Gastroesophageal sphincter (tissue), 4 donors: ENCODE measurements at regions not wholly inside any gene's neighbourhood (a gene's known extent, or its start where the extent isn't known, plus 50 kb on each side); places are given as distances from the start of the nearest gene placed in this dataset.

Experiments
- ATAC-seq: fragments of 150-250 bp; one replicate; pipeline ENCODE4 v1.9.1; 2016; ENCODE audit warnings: mild to moderate bottlenecking, moderate library complexity
- H3K27ac ChIP-seq, 4 donors: fragments of 200-600 bp; sonication (generic) in 3 of 4; 1 replicate in 3 of 4; 2 replicates in 1 of 4; pipeline ENCODE4 v1.5.1; 2016 to 2019
- H3K27me3 ChIP-seq: fragments of 200-600 bp; sonication (generic); one replicate; pipeline ENCODE4 v1.5.1; 2019
- H3K36me3 ChIP-seq, 2 donors: fragments of 200-600 bp; sonication (generic); one replicate each; pipeline ENCODE4 v1.5.1; 2019; ENCODE audit warnings: control low read depth in 1 of 2
- H3K4me1 ChIP-seq, 3 donors: fragments of 200-600 bp; sonication (generic); 1 replicate in 2 of 3; 2 replicates in 1 of 3; pipeline ENCODE4 v1.5.1; 2016 to 2019; ENCODE audit warnings: control low read depth in 2 of 3
- H3K4me3 ChIP-seq, 2 donors: fragments of 200-600 bp; sonication (generic); one replicate each; pipeline ENCODE4 v1.5.1; 2019; ENCODE audit warnings: mild to moderate bottlenecking in 1 of 2, moderate library complexity in 1 of 2
- H3K9me3 ChIP-seq, 3 donors: fragments of 200-600 bp; sonication (generic); one replicate each; pipeline ENCODE4 v1.5.1; 2017 to 2019; ENCODE audit warnings: control low read depth in 2 of 3
- EP300 ChIP-seq: sonication (generic); formaldehyde crosslinking; IDR thresholded peaks from one replicate; pipeline ENCODE4 v1.6.1; 2017; ENCODE audit warnings: antibody characterized with exemption, mild to moderate bottlenecking
- POLR2A ChIP-seq, 2 donors: fragments of 450-650 bp; IDR thresholded peaks; one replicate each; pipeline ENCODE4 v1.6.1; 2017; ENCODE audit warnings: antibody characterized with exemption in 2 of 2, mild to moderate bottlenecking in 2 of 2, moderate library complexity in 1 of 2
- POLR2AphosphoS5 ChIP-seq: sonication (generic); formaldehyde crosslinking; IDR thresholded peaks from one replicate; pipeline ENCODE4 v1.6.1; 2017; ENCODE audit warnings: antibody characterized with exemption
- WGBS, 2 donors: methylation state at CpG; one replicate each; pipeline ENCODE4 v1.1.5; 2018; ENCODE audit warnings: low coverage in 1 of 2; 5-methylcytosine and 5-hydroxymethylcytosine counted together
- TF ChIP-seq, protein P1 (sequence below), 4 experiments: fragments of 200-600 bp in 2 of 4; fragments of 450-650 bp in 2 of 4; sonication (generic) in 1 of 4; IDR thresholded peaks; one replicate each; pipeline ENCODE4 v1.5.1; 2017 to 2019; ENCODE audit warnings: antibody characterized with exemption in 4 of 4, mild to moderate bottlenecking in 2 of 4, moderate library complexity in 2 of 4

DNA sequence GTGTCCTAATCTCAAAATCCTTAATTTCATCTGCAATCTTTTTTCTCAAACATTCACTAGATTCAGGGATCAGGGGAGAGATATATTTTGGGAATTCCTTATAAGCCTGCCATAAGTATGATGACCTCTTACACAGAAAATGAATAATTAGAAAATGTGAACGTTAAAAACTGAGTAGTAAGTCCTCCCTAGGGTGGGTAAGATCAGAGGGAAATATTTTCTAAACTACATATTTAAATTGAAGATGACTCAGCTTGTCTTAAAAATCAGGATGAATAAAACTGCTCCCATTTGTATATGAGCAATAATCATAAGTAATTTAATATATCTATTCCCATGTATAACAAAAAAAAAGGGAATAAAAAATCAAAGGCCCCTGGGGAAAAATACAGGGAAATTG is 935.5 kb downstream of the TMTC2 start:
- no peak for TF ChIP-seq POLR2A (IDR thresholded peaks at IDR 0.05)
- TF ChIP-seq, protein P1, sequence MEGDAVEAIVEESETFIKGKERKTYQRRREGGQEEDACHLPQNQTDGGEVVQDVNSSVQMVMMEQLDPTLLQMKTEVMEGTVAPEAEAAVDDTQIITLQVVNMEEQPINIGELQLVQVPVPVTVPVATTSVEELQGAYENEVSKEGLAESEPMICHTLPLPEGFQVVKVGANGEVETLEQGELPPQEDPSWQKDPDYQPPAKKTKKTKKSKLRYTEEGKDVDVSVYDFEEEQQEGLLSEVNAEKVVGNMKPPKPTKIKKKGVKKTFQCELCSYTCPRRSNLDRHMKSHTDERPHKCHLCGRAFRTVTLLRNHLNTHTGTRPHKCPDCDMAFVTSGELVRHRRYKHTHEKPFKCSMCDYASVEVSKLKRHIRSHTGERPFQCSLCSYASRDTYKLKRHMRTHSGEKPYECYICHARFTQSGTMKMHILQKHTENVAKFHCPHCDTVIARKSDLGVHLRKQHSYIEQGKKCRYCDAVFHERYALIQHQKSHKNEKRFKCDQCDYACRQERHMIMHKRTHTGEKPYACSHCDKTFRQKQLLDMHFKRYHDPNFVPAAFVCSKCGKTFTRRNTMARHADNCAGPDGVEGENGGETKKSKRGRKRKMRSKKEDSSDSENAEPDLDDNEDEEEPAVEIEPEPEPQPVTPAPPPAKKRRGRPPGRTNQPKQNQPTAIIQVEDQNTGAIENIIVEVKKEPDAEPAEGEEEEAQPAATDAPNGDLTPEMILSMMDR (IDR thresholded peaks at IDR 0.05), result no peak
- no peak for TF ChIP-seq EP300
- no peak for TF ChIP-seq POLR2AphosphoS5
- ATAC-seq, result no peak

DNA sequence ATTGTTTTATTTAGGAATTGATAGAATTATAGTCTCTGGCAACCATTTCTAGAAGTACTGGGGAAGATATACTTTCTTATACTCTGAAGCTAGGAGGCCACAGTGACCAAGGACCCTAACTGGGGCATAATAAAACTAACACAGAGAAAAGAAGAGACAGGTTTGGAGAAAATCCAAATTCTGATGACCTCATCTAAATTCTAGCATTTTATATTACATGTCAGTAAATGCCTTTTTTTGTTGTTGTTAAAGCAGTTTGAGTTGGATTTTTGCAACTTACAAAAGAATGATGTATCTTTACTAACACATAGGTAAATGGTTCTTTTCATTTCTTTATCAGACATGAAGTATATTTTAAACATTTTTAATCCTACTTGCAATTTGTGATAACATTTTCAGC is 933.3 kb downstream of the TMTC2 start:
- Histone ChIP-seq H3K4me3 (no peak overlapping the region), H3K27me3 (no peaks in the 10 kb centered on the region), H3K4me1 (no peaks in the 10 kb centered on the region), H3K27ac (no peak overlapping the region), H3K9me3 (peaks cover 0 to 4% (median 0%) of the 10 kb centered on the region in 3 donors), H3K36me3 (no peaks in the 10 kb centered on the region)
- TF ChIP-seq POLR2A (IDR thresholded peaks at IDR 0.05) (no peak), POLR2AphosphoS5 (no peak), EP300 (no peak)
- TF ChIP-seq, protein P1 (IDR thresholded peaks at IDR 0.05), result no peak
- no peak for ATAC-seq

More for the DNA sequence above, 935.5 kb downstream of the TMTC2 start:
- H3K36me3 ChIP-seq, result no peaks in the 10 kb centered on the region
- 13 to 25% methylated on average over 1 of the region's 1 CpG for WGBS, 2 donors
- no peaks in the 10 kb centered on the region for H3K9me3 ChIP-seq
- H3K27ac ChIP-seq, result no peak overlapping the region
- H3K4me3 ChIP-seq, result no peak overlapping the region
- H3K4me1 ChIP-seq, result no peaks in the 10 kb centered on the region
- H3K27me3 ChIP-seq, result no peaks in the 10 kb centered on the region

DNA sequence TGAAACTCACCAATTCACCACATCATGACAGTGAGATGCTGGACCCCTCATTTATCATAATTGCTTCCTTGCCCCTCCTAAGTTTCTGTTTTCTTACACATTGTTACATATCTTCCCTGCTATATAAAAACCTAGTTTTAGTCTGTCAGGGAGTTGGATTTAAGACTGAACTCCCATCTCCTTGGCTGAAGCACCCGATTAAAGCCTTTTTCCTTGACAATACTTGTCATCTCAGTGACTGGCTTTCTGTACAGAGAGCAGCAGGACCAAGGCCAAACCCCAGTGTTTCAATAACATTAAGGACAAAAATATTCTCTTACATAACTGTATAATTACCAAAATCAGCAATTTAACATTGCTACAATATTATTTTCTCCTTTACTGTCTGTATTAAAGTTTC is 928.4 kb downstream of the TMTC2 start:
- Histone ChIP-seq H3K27ac (no peak overlapping the region), H3K4me1 (no peaks in the 10 kb centered on the region), H3K27me3 (no peaks in the 10 kb centered on the region), H3K36me3 (no peaks in the 10 kb centered on the region), H3K9me3 (peaks cover 0 to 13% (median 0%) of the 10 kb centered on the region in 3 donors), H3K4me3 (no peak overlapping the region)
- ATAC-seq, result no peak
- TF ChIP-seq, protein P1 (IDR thresholded peaks at IDR 0.05), result no peak
- TF ChIP-seq POLR2A (IDR thresholded peaks at IDR 0.05) (no peak), EP300 (no peak), POLR2AphosphoS5 (no peak)
- WGBS, 2 donors, result 70 to 92% methylated on average over 1 of the region's 1 CpG

DNA sequence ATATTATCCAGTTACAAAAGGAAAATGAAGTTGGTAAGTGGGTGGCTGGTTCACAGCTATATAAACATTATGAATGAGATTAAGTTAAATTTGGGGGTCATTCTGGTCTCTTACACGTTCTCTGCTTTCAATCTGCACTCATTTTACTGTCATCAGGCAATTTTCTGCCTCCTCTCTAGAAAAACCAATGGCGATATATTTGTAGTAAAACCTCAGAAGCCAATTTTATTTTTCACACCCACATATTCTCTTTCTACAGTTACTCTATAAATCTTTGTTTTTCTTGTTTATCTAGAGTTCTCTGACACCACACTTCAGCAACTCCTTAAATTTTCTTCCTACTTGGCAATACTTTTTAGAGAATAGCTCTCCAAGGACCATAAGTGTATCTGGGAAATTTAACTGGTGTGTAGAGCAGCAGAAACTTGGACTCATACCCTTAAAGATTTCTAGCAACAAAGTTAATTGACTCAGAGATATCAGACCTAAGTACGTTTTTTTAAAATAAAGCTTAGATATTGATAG is 926.9 kb downstream of the TMTC2 start:
- Histone ChIP-seq H3K9me3 (peaks cover 0 to 16% (median 0%) of the 10 kb centered on the region in 3 donors), H3K27me3 (no peaks in the 10 kb centered on the region), H3K4me1 (no peaks in the 10 kb centered on the region), H3K36me3 (no peaks in the 10 kb centered on the region), H3K4me3 (no peak overlapping the region), H3K27ac (no peak overlapping the region)
- ATAC-seq, result no peak
- TF ChIP-seq POLR2AphosphoS5, result no peak
- no peak for TF ChIP-seq EP300
- TF ChIP-seq, protein P1 (IDR thresholded peaks at IDR 0.05), result no peak
- no peak for TF ChIP-seq POLR2A (IDR thresholded peaks at IDR 0.05)
- WGBS, 2 donors, result 28 to 48% methylated on average over 3 of the region's 3 CpGs

DNA sequence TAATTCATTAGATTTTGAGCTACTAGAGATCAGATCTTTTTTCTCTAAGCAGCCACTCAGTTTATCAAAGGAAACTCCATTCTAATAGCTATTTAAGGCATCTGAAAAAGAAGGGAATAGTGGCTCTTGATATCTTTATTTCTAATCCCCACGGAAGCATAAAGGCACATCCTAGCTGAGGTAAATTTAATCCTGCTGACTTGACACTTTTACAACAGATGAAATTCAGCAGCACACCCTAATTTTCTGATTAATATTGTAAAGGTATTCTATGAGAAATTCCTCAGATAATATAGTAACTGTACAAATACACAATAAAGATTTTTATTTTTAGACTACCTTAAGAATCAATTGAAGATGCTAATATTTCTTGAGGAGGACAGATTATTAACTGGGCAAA is 916.4 kb downstream of the TMTC2 start:
- no peaks in the 10 kb centered on the region for H3K36me3 ChIP-seq
- no peak for ATAC-seq

More for the DNA sequence above, 916.4 kb downstream of the TMTC2 start:
- TF ChIP-seq POLR2A (IDR thresholded peaks at IDR 0.05), result no peak
- TF ChIP-seq POLR2AphosphoS5, result no peak
- TF ChIP-seq EP300, result no peak
- TF ChIP-seq, protein P1 (IDR thresholded peaks at IDR 0.05), result no peak
- Histone ChIP-seq H3K9me3 (peaks cover 0 to 40% (median 0%) of the 10 kb centered on the region in 3 donors), H3K27ac (no peak overlapping the region), H3K27me3 (no peaks in the 10 kb centered on the region), H3K4me3 (no peak overlapping the region), H3K4me1 (no peaks in the 10 kb centered on the region)
- 47 to 69% methylated on average over 1 of the region's 1 CpG for WGBS, 2 donors
